ENCODE measurements at regions not wholly inside any gene's neighbourhood (a gene's known extent, or its start where the extent isn't known, plus 50 kb on each side); places are given as distances from the start of the nearest gene placed in this dataset.

- TF ChIP-seq POLR2A (IDR thresholded peaks at IDR 0.05) (no peak), CTCF (IDR thresholded peaks at IDR 0.05) (no peak)
Measured at GRCh38 chr20:47984437-47984836, 199.2 kb upstream of the SULF2 start.

All from body of pancreas (tissue), 4 donors.